Keratinocyte (primary cell): ENCODE measurements at regions not wholly inside any gene's neighbourhood (a gene's known extent, or its start where the extent isn't known, plus 50 kb on each side); places are given as distances from the start of the nearest gene placed in this dataset.

Experiments used
- DNase-seq: peaks from one replicate; pipeline ENCODE4 v3.0.0-alpha.2; 2011; ENCODE audit warnings: low read depth, missing footprints, low spot score
- FAIRE-seq: peaks from 2 replicates; lab custom pipeline; 2011; peaks lifted over from hg19 to GRCh38; lab: Jason Lieb, UNC
- H2AFZ ChIP-seq: 2 replicates; pipeline ENCODE4 v1.6.0; 2012; ENCODE audit warnings: low read length, control low read depth, inconsistent platforms; ENCODE audit not compliant: control insufficient read depth
- H3K27ac ChIP-seq: 2 replicates; pipeline ENCODE4 v1.5.1; 2011; ENCODE audit warnings: low read length; ENCODE audit not compliant: control insufficient read depth, insufficient read depth
- H3K27me3 ChIP-seq: 3 replicates; pipeline ENCODE4 v1.6.0; 2011; ENCODE audit warnings: low read length; ENCODE audit not compliant: control insufficient read depth, insufficient read depth; ENCODE audit errors: extremely low read depth
- H3K36me3 ChIP-seq, 2 experiments: 2 replicates in 1 of 2; 3 replicates in 1 of 2; pipeline ENCODE4 v1.5.1; 2011; ENCODE audit warnings: low read length in 2 of 2, mild to moderate bottlenecking in 1 of 2; ENCODE audit not compliant: control insufficient read depth in 2 of 2, insufficient read depth in 2 of 2; ENCODE audit errors: extremely low read depth in 1 of 2
- H3K4me1 ChIP-seq: 3 replicates; pipeline ENCODE4 v1.5.1; 2011; ENCODE audit warnings: low read length; ENCODE audit not compliant: control insufficient read depth, insufficient read depth; ENCODE audit errors: extremely low read depth
- H3K4me2 ChIP-seq: 3 replicates; pipeline ENCODE4 v1.6.0; 2011; ENCODE audit warnings: low read depth, low read length; ENCODE audit not compliant: control insufficient read depth, insufficient read depth; ENCODE audit errors: extremely low read depth
- H3K4me3 ChIP-seq, 3 experiments: fragments of 200-600 bp in 1 of 3; sonication (generic) in 1 of 3; 2 replicates in 2 of 3; 3 replicates in 1 of 3; pipeline ENCODE4 v1.5.1; 2011 to 2016; ENCODE audit warnings: low read length in 3 of 3, mild to moderate bottlenecking in 3 of 3, control low read depth in 2 of 3, inconsistent platforms in 1 of 3, low read depth in 1 of 3, mixed read lengths in 1 of 3, mixed run types in 1 of 3, moderate library complexity in 1 of 3; ENCODE audit not compliant: control insufficient read depth in 2 of 3, insufficient read depth in 2 of 3; ENCODE audit errors: extremely low read depth in 1 of 3
- H3K79me2 ChIP-seq: 2 replicates; pipeline ENCODE4 v1.6.0; 2012; ENCODE audit warnings: low read length; ENCODE audit not compliant: control insufficient read depth, insufficient read depth
- H3K9ac ChIP-seq: 3 replicates; pipeline ENCODE4 v1.6.0; 2011; ENCODE audit warnings: low read length; ENCODE audit not compliant: control insufficient read depth, insufficient read depth; ENCODE audit errors: extremely low read depth
- H3K9me1 ChIP-seq: 3 replicates; pipeline ENCODE4 v1.6.0; 2011; ENCODE audit warnings: low read length; ENCODE audit not compliant: control insufficient read depth, insufficient read depth; ENCODE audit errors: extremely low read depth
- H3K9me3 ChIP-seq: 2 replicates; pipeline ENCODE4 v1.5.1; 2012; ENCODE audit warnings: low read depth, low read length; ENCODE audit not compliant: control insufficient read depth
- H4K20me1 ChIP-seq: 3 replicates; pipeline ENCODE4 v1.6.0; 2011; ENCODE audit warnings: low read length; ENCODE audit not compliant: control insufficient read depth, insufficient read depth; ENCODE audit errors: extremely low read depth
- EZH2 ChIP-seq: IDR thresholded peaks from one replicate; pipeline ENCODE4 v1.6.1; 2012; ENCODE audit warnings: inconsistent platforms, mild to moderate bottlenecking, low read length, moderate library complexity
- dilution Hi-C: fragments of 300-500 bp; cut with MboI; formaldehyde crosslinking; loops from one replicate; pipeline ENCODE4 v1.7.0; 2020; ENCODE audit warnings: low sequenced_read_pairs; ENCODE audit not compliant: extremely low pct_ligation_motif_present
- TF ChIP-seq, protein P1 (sequence below), 3 experiments: IDR thresholded peaks in 1 of 3; conservative IDR thresholded peaks in 1 of 3; optimal IDR thresholded peaks in 1 of 3; 2 replicates in 2 of 3; 3 replicates in 1 of 3; pipeline versions ENCODE3 to v1.5.1; 2011; ENCODE audit warnings: low read length in 3 of 3, mild to moderate bottlenecking in 3 of 3, moderate library complexity in 2 of 3, control low read depth in 1 of 3, inconsistent platforms in 1 of 3; ENCODE audit not compliant: insufficient read depth in 2 of 3; ENCODE audit errors: extremely low read depth in 1 of 3

DNA sequence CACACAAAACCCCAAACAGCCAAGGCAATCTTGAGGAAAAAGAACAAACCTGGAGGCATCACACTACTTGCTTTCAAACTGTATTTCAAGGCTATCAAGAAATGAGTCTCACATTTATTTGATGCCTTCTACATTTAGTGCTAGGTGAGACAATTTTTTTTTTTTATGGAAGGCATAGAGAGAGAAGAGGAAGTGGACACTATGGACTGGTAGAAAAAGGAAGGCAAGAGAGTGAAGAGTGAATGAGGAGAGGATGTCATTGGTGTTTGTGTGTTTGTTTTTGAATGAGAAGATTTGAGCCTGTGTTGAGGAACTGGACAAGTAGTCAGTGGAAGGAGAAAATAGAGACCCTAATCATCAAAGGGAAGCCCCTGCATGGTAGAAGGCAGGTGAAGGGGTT is 182.0 kb upstream of the JAG1 start:
- Histone ChIP-seq H3K9ac (no peak overlapping the region), H3K9me1 (no peaks in the 10 kb centered on the region), H3K4me1 (no peaks in the 10 kb centered on the region), H3K4me3 (no peak overlapping the region), H3K27me3 (no peaks in the 10 kb centered on the region), H2AFZ (no peak overlapping the region), H3K79me2 (no peaks in the 10 kb centered on the region), H4K20me1 (no peaks in the 10 kb centered on the region), H3K9me3 (no peaks in the 10 kb centered on the region), H3K4me2 (no peak overlapping the region), H3K36me3 (no peaks in the 10 kb centered on the region), H3K27ac (no peak overlapping the region)
- no peak for DNase-seq
- FAIRE-seq = no peak
- TF ChIP-seq, protein P1, sequence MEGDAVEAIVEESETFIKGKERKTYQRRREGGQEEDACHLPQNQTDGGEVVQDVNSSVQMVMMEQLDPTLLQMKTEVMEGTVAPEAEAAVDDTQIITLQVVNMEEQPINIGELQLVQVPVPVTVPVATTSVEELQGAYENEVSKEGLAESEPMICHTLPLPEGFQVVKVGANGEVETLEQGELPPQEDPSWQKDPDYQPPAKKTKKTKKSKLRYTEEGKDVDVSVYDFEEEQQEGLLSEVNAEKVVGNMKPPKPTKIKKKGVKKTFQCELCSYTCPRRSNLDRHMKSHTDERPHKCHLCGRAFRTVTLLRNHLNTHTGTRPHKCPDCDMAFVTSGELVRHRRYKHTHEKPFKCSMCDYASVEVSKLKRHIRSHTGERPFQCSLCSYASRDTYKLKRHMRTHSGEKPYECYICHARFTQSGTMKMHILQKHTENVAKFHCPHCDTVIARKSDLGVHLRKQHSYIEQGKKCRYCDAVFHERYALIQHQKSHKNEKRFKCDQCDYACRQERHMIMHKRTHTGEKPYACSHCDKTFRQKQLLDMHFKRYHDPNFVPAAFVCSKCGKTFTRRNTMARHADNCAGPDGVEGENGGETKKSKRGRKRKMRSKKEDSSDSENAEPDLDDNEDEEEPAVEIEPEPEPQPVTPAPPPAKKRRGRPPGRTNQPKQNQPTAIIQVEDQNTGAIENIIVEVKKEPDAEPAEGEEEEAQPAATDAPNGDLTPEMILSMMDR (optimal IDR thresholded peaks at IDR 0.05 in 1 of 3, IDR thresholded peaks at IDR 0.05 in 1 of 3, conservative IDR thresholded peaks at IDR 0.05 in 1 of 3; ENCODE audit: extremely low read depth in 1 of 3, insufficient read depth in 2 of 3, low read length in 3 of 3) = no peak
- TF ChIP-seq EZH2 = no peak
- dilution Hi-C loops = no loop called here

DNA sequence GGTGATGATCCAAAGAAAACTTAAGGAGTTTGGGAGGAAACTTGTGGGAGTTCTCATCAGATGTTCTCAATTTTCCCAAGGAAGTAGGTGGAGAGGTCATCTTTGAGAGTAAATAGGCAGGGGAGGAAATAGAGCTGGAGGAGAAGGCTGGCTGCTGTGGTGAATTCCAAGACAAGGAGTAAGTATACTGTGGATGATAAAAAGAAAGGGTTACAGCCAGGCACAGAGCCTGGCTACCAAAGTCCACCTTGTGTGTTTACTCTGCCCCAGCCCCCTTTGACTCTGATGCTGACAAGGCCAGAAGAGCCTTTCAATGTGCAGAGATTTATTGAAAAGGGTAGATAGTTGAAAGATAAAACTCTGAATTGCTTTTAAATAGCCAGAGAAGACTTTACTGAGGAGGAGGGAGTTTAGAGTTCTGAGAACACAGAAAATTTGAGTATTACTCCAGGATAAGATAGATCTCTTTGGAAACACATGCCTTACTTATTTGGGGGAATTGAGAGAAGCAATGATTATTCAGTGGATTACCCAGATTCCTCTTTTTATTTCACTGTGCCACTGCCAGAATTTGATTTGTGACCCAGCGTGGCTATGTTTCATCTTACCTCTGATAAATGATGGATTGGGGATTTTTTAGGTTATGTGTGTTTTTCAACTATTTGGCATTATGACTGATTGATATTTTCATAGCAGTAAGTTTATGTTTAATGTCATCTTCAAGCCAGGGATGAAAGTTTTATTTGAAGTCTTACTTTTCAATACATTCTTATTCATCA is 182.6 kb upstream of the JAG1 start:
- no peak for FAIRE-seq
- no peak for DNase-seq
- TF ChIP-seq, protein P1 (optimal IDR thresholded peaks at IDR 0.05 in 1 of 3, IDR thresholded peaks at IDR 0.05 in 1 of 3, conservative IDR thresholded peaks at IDR 0.05 in 1 of 3; ENCODE audit: extremely low read depth in 1 of 3, insufficient read depth in 2 of 3, low read length in 3 of 3) = no peak
- TF ChIP-seq EZH2 = no peak
- Histone ChIP-seq H4K20me1 (no peaks in the 10 kb centered on the region), H3K36me3 (no peaks in the 10 kb centered on the region), H3K27me3 (no peaks in the 10 kb centered on the region), H3K27ac (no peak overlapping the region), H3K9me1 (no peaks in the 10 kb centered on the region), H3K4me1 (peaks cover 3% of the 10 kb centered on the region), H3K9ac (no peak overlapping the region), H3K79me2 (no peaks in the 10 kb centered on the region), H3K9me3 (no peaks in the 10 kb centered on the region), H3K4me2 (no peak overlapping the region), H2AFZ (no peak overlapping the region), H3K4me3 (no peak overlapping the region)
- dilution Hi-C loops = no loop called here
